Dedifferentiated amniotic fluid mesenchymal stem cell (primary cell): ENCODE measurements at regions not wholly inside any gene's neighbourhood (a gene's known extent, or its start where the extent isn't known, plus 50 kb on each side); places are given as distances from the start of the nearest gene placed in this dataset.
"Not testable (repeated sequence)": the region's sequence is repeated elsewhere in the genome, so short reads cannot be mapped to it uniquely, and the experiment has no call there.

Source experiments
- DNase-seq: peaks from one replicate; pipeline ENCODE4 v3.0.0-alpha.2; 2016; ENCODE audit errors: extremely low spot score

DNA sequence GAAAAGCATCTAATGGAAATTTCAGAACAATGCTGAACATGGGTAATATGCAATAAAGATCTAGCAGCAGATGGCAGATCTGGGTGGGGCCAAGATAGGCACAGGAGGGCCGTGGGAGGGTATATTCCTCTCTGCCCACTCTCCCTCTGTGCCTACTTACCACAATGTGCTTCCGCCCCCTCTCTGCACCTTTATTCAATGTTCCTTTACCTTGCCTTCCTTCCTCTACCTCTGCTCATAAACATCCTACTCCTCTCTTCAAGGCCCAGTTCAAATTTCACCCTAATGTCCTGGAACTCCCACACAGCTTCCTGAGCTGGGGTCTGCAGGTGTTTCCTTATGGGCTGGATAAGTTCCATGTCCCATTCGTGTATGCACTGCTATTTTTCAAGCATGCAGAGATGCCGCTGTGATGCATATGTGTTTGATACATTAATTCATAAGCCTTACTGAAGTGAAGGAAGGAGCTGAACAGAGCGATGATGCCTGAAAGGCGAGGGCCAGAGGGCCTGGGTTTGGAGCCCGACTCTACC is 65.6 kb upstream of the EDEM3 start:
- DNase-seq: no peak

GRCh38 chr1:184818646-184819045 is 64.0 kb upstream of the EDEM3 start:
- no peak for DNase-seq

DNA sequence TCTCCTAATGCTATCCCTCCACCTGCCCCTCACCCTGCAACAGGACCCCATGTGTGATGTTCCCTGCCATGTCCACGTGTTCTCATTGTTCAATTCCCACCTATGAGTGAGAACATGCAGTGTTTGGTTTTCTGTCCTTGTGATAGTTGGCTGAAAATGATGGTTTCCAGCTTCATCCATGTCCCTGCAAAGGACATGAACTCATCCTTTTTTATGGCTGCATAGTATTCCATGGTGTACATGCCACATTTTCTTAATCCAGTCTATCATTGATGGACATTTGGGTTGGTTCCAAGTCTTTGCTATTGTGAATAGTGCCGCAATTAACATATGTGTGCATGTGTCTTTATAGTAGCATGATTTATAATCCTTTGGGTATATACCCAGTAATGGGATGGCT is 62.3 kb upstream of the EDEM3 start:
- DNase-seq: not testable (repeated sequence)

DNA sequence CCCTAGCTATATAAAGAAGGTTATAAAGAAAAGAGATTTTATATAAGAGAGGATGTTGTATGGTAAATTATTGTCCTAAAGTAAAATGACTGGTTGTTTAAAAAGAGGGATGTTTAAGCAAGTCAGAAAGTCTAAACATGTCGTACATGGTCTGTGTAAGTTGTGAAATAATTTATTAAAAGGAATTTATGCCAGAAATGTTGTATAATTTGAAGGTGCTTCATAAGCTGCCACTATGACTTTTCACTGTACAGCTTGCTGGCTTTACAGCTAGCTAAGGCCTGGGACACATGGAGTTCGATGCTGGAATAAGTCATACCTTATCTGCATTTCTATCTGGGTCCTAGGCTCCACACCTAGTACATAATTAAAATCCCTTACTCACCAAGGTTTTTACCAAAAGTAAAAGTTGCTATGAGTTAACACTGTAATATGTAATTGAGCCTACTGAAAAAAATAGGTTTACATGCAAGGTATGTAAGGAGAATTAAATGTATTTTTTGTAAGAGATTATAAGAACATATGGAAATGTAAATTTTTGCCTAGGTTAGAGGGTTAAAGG is 59.0 kb upstream of the EDEM3 start:
- no peak for DNase-seq

DNA sequence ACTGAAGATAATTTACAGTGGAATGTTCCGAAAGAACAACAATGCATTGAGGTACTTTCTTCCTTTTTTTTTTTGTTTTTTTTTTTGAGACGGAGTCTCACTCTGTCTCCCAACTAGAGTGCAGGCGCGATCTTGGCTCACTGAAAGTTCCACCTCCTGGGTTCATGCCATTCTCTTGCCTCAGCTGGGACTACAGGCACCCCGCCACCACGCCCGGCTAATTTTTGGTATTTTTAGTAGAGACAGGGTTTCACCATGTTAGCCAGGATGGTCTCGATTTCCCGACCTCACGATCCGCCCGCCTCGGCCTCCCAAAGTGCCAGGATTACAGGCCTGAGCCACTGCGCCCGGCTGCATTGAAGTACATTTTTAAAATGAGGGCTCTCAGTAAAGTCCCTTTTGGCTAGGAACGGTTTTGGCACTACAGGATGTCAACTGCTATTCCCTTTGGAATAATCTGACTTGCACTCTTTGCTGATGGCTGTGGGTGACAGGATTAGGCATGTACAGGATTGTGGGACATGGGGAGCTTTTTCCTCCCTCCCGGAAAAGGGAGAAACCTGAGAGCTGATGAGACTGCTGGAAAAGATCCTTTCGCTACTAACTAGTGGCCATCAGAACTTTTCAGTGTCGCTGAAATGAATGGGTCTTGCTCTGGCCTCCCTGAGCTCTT is 56.9 kb upstream of the EDEM3 start:
- DNase-seq: no peak

DNA sequence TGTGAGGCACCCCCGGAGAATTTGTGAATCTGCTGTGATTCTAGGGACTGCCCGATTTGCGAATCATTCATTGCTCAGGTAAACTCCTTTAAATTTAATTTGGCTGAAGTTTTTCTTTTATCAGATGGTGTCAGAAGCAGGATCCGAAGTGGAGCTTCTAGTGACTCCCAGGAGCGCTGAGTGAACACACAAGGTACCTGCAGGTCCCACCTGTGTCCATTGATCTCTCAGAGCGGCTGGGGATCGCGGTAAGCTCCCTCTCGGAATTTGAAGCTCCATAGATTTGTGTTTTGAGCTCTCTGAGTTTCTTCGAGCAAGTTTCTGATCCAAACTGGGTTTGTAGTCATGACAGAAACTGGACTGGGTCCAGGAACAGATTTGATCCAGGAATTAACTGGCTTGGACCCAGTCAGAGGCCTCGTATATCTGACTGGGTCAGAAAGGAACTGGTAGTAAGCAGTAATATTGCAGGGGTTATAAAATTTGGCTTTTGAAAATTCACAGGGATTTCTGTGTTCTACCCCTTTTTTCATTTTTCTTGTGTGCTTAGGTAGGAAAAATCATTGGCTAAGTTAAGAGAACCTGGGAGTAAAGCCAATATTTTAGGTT is 56.2 kb upstream of the EDEM3 start:
- DNase-seq: no peak

DNA sequence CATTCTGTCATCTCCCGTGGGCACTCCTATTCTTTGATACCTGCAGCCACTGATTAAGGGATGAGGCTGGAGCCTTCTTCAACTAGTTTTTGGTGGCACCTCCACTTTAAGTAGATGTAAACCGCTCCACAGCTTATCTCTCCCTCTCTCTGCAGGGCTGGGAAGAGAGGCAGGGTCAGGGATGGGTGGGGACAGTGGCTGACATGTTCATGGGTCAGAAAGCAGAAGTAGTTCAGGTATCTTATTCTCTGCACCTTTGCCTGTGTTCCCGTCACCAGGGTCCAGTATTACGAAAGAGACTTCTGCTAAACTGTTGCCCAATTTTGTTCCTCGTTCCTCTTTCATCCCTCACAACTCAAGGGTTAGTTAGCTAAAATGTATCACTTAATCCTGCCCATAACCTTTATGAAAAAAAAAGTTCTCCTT is 51.7 kb upstream of the EDEM3 start:
- no peak for DNase-seq

DNA sequence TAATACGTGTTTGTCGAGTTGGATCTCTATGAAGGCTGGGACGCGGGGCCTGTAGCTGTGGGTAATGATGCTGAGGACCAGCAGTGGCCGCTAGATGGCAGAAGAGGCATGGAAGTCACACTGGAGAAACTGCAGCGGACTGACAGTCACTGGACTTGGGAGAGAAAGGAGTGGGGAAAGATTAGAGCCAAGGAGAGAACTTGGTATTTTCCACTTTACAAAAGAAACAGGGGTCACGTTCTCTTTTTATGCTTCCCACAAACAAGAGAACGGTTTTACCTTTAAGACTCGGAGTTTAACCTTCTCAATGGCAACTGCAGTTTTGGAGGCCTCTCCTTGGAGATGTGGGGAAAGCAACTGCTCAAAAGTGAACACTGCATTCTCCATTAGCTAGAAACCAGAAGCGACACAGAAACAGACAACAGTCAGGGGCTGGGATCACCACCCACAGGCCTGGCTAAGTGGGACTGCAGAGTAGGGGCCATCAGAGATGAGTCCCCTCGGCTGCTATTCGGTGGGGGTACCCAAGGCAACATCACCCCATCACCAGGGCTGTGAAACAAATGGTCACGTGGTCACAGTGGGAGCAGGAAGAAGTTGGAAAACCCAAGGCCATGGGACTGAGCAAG is 51.1 kb upstream of the EDEM3 start:
- DNase-seq: peak; percentile 70
